PC-9 (cell line): ENCODE measurements at regions not wholly inside any gene's neighbourhood (a gene's known extent, or its start where the extent isn't known, plus 50 kb on each side); places are given as distances from the start of the nearest gene placed in this dataset.
"Not testable (repeated sequence)": the region's sequence is repeated elsewhere in the genome, so short reads cannot be mapped to it uniquely, and the experiment has no call there.

Experiments
- BruUV-seq: library from RNA; stranded (reverse); fragments of 400-500 nt; replicated peaks from 2 replicates; lab custom pipeline; 2021; lab: Mats Ljungman, UMichigan
- CTCF ChIA-PET: fragments of 300-600 bp; sonication (Branson Sonifier 250); formaldehyde crosslinking; loops from one replicate; lab custom pipeline; 2022; ENCODE audit warnings: antibody characterized with exemption; lab: Charles Lee
- POLR2A ChIA-PET: fragments of 300-600 bp; sonication (Branson Sonifier 250); formaldehyde crosslinking; loops from one replicate; lab custom pipeline; 2022; ENCODE audit warnings: antibody characterized with exemption; ENCODE audit not compliant: unreplicated experiment; lab: Charles Lee
- DNase-seq, 2 experiments: peaks; one replicate each; pipeline versions ENCODE4 v3.0.0 to v3.0.0-alpha.2; 2015 to 2022; ENCODE audit warnings: mixed read lengths in 1 of 2
- H2AFZ ChIP-seq: fragments of 200-600 bp; sonication (generic); 2 replicates; pipeline ENCODE4 v1.8.1; 2017; ENCODE audit warnings: antibody characterized with exemption
- H3F3A ChIP-seq: fragments of 200-600 bp; sonication (generic); 2 replicates; pipeline ENCODE4 v1.8.1; 2017; ENCODE audit warnings: antibody characterized with exemption, mild to moderate bottlenecking, low read depth; ENCODE audit not compliant: insufficient read depth
- H3K27ac ChIP-seq: fragments of 200-600 bp; sonication (generic); 2 replicates; pipeline ENCODE4 v1.6.1; 2016; ENCODE audit warnings: mixed run types
- H3K27me3 ChIP-seq: fragments of 200-600 bp; sonication (generic); 2 replicates; pipeline ENCODE4 v1.6.1; 2016; ENCODE audit warnings: low read depth, mixed run types; ENCODE audit not compliant: insufficient read depth
- H3K36me3 ChIP-seq: fragments of 200-600 bp; sonication (generic); 2 replicates; pipeline ENCODE4 v1.6.1; 2016; ENCODE audit warnings: low read depth, mixed run types
- H3K4me1 ChIP-seq: fragments of 200-600 bp; sonication (generic); replicated peaks from 2 replicates; pipeline ENCODE4 v1.6.1; 2016; ENCODE audit warnings: mixed run types; ENCODE audit not compliant: insufficient read depth
- H3K4me2 ChIP-seq: fragments of 200-600 bp; sonication (generic); 2 replicates; pipeline ENCODE4 v1.6.1; 2017; ENCODE audit warnings: mixed run types
- H3K4me3 ChIP-seq: fragments of 200-600 bp; sonication (generic); 2 replicates; pipeline ENCODE4 v1.6.1; 2016; ENCODE audit warnings: mixed run types
- H3K79me2 ChIP-seq: fragments of 200-600 bp; sonication (generic); 2 replicates; pipeline ENCODE4 v1.6.1; 2017; ENCODE audit warnings: low read depth, mixed run types
- H3K9me2 ChIP-seq: fragments of 200-600 bp; sonication (generic); 2 replicates; pipeline ENCODE4 v1.8.1; 2017; ENCODE audit warnings: mild to moderate bottlenecking; ENCODE audit not compliant: insufficient read depth
- H3K9me3 ChIP-seq: fragments of 200-600 bp; sonication (generic); 2 replicates; pipeline ENCODE4 v1.8.1; 2016; ENCODE audit warnings: low read depth; ENCODE audit not compliant: insufficient read depth
- H4K20me1 ChIP-seq: fragments of 200-600 bp; sonication (generic); 2 replicates; pipeline ENCODE4 v1.8.1; 2017; ENCODE audit not compliant: insufficient read depth
- intact Hi-C: fragments of 100-400 bp; cut with micrococcal nuclease; formaldehyde crosslinking; loops from one replicate; pipeline ENCODE4 v1.10.0; 2022; ENCODE audit not compliant: unreplicated experiment

- H3K4me3 ChIP-seq, H3F3A ChIP-seq, H3K36me3 ChIP-seq, H3K79me2 ChIP-seq, POLR2A ChIA-PET, H3K9me3 ChIP-seq, H2AFZ ChIP-seq, H3K27ac ChIP-seq, CTCF ChIA-PET, H3K9me2 ChIP-seq, H3K4me2 ChIP-seq, BruUV-seq, DNase-seq, H4K20me1 ChIP-seq, H3K4me1 ChIP-seq, intact Hi-C loops, H3K27me3 ChIP-seq: not testable (repeated sequence)
Measured at GRCh38 chr2:110002502-110002901, 104.0 kb downstream of the LIMS3 start.

- H3K27me3 ChIP-seq, H4K20me1 ChIP-seq, H3F3A ChIP-seq, DNase-seq, H3K4me3 ChIP-seq, H3K27ac ChIP-seq, intact Hi-C loops, H3K4me2 ChIP-seq, CTCF ChIA-PET, POLR2A ChIA-PET, H2AFZ ChIP-seq, H3K79me2 ChIP-seq, H3K9me2 ChIP-seq, BruUV-seq, H3K4me1 ChIP-seq, H3K36me3 ChIP-seq, H3K9me3 ChIP-seq: not testable (repeated sequence)
Measured at GRCh38 chr2:110013388-110013787, 102.2 kb downstream of the MALL start.

GRCh38 chr2:110016381-110017092, 99.1 kb downstream of the MALL start:
- POLR2A ChIA-PET: not testable (repeated sequence)

GRCh38 chr2:110020269-110020668, 95.4 kb downstream of the MALL start:
- H3F3A ChIP-seq, H3K4me1 ChIP-seq, intact Hi-C loops, BruUV-seq, H3K79me2 ChIP-seq, H3K9me3 ChIP-seq, CTCF ChIA-PET, H2AFZ ChIP-seq, POLR2A ChIA-PET, H3K4me3 ChIP-seq, DNase-seq, H3K4me2 ChIP-seq, H3K9me2 ChIP-seq, H4K20me1 ChIP-seq, H3K27me3 ChIP-seq, H3K36me3 ChIP-seq, H3K27ac ChIP-seq: not testable (repeated sequence)

More at GRCh38 chr2:110016381-110017092, 99.1 kb downstream of the MALL start:
- H4K20me1 ChIP-seq, H3K27ac ChIP-seq, H3K79me2 ChIP-seq, CTCF ChIA-PET, H3K27me3 ChIP-seq, H3K9me3 ChIP-seq, H3K4me2 ChIP-seq, H3F3A ChIP-seq, H2AFZ ChIP-seq, intact Hi-C loops, H3K9me2 ChIP-seq, DNase-seq, H3K36me3 ChIP-seq, BruUV-seq, H3K4me3 ChIP-seq, H3K4me1 ChIP-seq: not testable (repeated sequence)

GRCh38 chr2:110022278-110022677, 93.3 kb downstream of the MALL start:
- intact Hi-C loops, CTCF ChIA-PET, POLR2A ChIA-PET: not testable (repeated sequence)

GRCh38 chr2:110026126-110026785, 89.4 kb downstream of the MALL start:
- H3K79me2 ChIP-seq, POLR2A ChIA-PET, H4K20me1 ChIP-seq, H3K4me3 ChIP-seq, H3K4me1 ChIP-seq, BruUV-seq, H3K36me3 ChIP-seq, H3K27ac ChIP-seq, H2AFZ ChIP-seq, intact Hi-C loops, H3K9me2 ChIP-seq, H3K4me2 ChIP-seq, H3K27me3 ChIP-seq, H3K9me3 ChIP-seq, H3F3A ChIP-seq, DNase-seq, CTCF ChIA-PET: not testable (repeated sequence)

More at GRCh38 chr2:110022278-110022677, 93.3 kb downstream of the MALL start:
- H2AFZ ChIP-seq, H3K4me3 ChIP-seq, H3K27me3 ChIP-seq, H3K9me3 ChIP-seq, H3K4me2 ChIP-seq, H3K4me1 ChIP-seq, H3F3A ChIP-seq, BruUV-seq, H3K9me2 ChIP-seq, H3K36me3 ChIP-seq, H4K20me1 ChIP-seq, H3K27ac ChIP-seq, DNase-seq, H3K79me2 ChIP-seq: not testable (repeated sequence)

GRCh38 chr2:110028411-110028810, 87.2 kb downstream of the MALL start:
- H3K27ac ChIP-seq, intact Hi-C loops, POLR2A ChIA-PET, H3K4me1 ChIP-seq, BruUV-seq, DNase-seq, H2AFZ ChIP-seq, H3K36me3 ChIP-seq, H3K79me2 ChIP-seq, H4K20me1 ChIP-seq, H3K27me3 ChIP-seq, H3K4me2 ChIP-seq, CTCF ChIA-PET, H3K4me3 ChIP-seq, H3F3A ChIP-seq, H3K9me2 ChIP-seq, H3K9me3 ChIP-seq: not testable (repeated sequence)
